ENCODE measurements at regions not wholly inside any gene's neighbourhood (a gene's known extent, or its start where the extent isn't known, plus 50 kb on each side); places are given as distances from the start of the nearest gene placed in this dataset.

GRCh38 chr6:125562156-125562555 lies 187.3 kb upstream of the HEY2 start:
- H3K27me3 ChIP-seq (ENCODE audit: insufficient read depth, low read length): no peaks in the 10 kb centered on the region
- H2AFZ ChIP-seq (ENCODE audit: low read length): no peak overlapping the region
- no peak overlapping the region for H3K4me2 ChIP-seq (ENCODE audit: low read length)
- TF ChIP-seq EZH2 (IDR thresholded peaks at IDR 0.05; ENCODE audit: borderline replicate concordance, low read length): no peak
- TF ChIP-seq, protein P1, sequence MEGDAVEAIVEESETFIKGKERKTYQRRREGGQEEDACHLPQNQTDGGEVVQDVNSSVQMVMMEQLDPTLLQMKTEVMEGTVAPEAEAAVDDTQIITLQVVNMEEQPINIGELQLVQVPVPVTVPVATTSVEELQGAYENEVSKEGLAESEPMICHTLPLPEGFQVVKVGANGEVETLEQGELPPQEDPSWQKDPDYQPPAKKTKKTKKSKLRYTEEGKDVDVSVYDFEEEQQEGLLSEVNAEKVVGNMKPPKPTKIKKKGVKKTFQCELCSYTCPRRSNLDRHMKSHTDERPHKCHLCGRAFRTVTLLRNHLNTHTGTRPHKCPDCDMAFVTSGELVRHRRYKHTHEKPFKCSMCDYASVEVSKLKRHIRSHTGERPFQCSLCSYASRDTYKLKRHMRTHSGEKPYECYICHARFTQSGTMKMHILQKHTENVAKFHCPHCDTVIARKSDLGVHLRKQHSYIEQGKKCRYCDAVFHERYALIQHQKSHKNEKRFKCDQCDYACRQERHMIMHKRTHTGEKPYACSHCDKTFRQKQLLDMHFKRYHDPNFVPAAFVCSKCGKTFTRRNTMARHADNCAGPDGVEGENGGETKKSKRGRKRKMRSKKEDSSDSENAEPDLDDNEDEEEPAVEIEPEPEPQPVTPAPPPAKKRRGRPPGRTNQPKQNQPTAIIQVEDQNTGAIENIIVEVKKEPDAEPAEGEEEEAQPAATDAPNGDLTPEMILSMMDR (IDR thresholded peaks at IDR 0.05; ENCODE audit: low read length): no peak
- H3K36me3 ChIP-seq (ENCODE audit: insufficient read depth, low read length): no peaks in the 10 kb centered on the region
- H3K4me1 ChIP-seq (ENCODE audit: insufficient read depth, low read length, severe bottlenecking): peaks cover 14% of the 10 kb centered on the region
- H3K4me3 ChIP-seq (ENCODE audit: low read depth, low read length, poor library complexity, severe bottlenecking): no peak overlapping the region
- H3K9me3 ChIP-seq (ENCODE audit: low read length): no peaks in the 10 kb centered on the region
- no peaks in the 10 kb centered on the region for H3K79me2 ChIP-seq (ENCODE audit: insufficient read depth, low read length)
- H3K9me2 ChIP-seq (ENCODE audit: low read depth, low read length): no peaks in the 10 kb centered on the region
- no peaks in the 10 kb centered on the region; the same call in 1 of the 2 replicates for H3F3A ChIP-seq (ENCODE audit: insufficient read depth, low read length)
- no peak overlapping the region for H3K9ac ChIP-seq (ENCODE audit: low read length)
- H4K20me1 ChIP-seq (ENCODE audit: insufficient read depth, low read length): no peaks in the 10 kb centered on the region
- no peak overlapping the region for H3K27ac ChIP-seq (ENCODE audit: low read depth, low read length, poor library complexity, severe bottlenecking)

DNA sequence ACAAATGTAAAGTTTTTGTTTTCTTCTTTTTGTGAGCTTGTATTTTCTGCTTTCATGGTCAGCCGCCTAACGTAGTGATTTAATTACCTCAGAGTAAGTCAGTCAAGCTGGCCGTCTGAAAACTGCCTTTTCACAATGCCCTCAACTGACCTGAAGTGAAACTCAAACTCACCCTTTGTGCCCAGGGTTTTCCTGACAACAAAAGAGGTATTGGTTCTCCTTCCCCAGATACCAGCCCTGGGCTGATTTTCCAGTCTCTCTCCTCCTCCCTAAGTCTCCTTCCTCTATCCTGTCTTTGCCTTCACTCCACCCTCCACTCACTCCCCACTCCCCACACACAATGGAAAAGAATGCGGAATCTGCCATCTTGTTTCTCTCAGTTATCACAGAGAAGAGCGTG lies 184.5 kb upstream of the HEY2 start:
- no peaks in the 10 kb centered on the region for H3K9me2 ChIP-seq (ENCODE audit: low read depth, low read length)
- H2AFZ ChIP-seq (ENCODE audit: low read length): no peak overlapping the region
- no peaks in the 10 kb centered on the region for H3K79me2 ChIP-seq (ENCODE audit: insufficient read depth, low read length)
- no peaks in the 10 kb centered on the region for H3K27me3 ChIP-seq (ENCODE audit: insufficient read depth, low read length)
- peaks cover 11% of the 10 kb centered on the region for H3K4me1 ChIP-seq (ENCODE audit: insufficient read depth, low read length, severe bottlenecking)
- H3K4me2 ChIP-seq (ENCODE audit: low read length): no peak overlapping the region
- H4K20me1 ChIP-seq (ENCODE audit: insufficient read depth, low read length): no peaks in the 10 kb centered on the region
- no peaks in the 10 kb centered on the region for H3K36me3 ChIP-seq (ENCODE audit: insufficient read depth, low read length)
- no peak overlapping the region for H3K9ac ChIP-seq (ENCODE audit: low read length)
- no peak overlapping the region for H3K4me3 ChIP-seq (ENCODE audit: low read depth, low read length, poor library complexity, severe bottlenecking)
- no peaks in the 10 kb centered on the region for H3K9me3 ChIP-seq (ENCODE audit: low read length)
- no peaks in the 10 kb centered on the region for H3F3A ChIP-seq (ENCODE audit: insufficient read depth, low read length)
- TF ChIP-seq, protein P1 (IDR thresholded peaks at IDR 0.05; ENCODE audit: low read length): no peak
- no peak for TF ChIP-seq EZH2 (IDR thresholded peaks at IDR 0.05; ENCODE audit: borderline replicate concordance, low read length)
- no peak overlapping the region for H3K27ac ChIP-seq (ENCODE audit: low read depth, low read length, poor library complexity, severe bottlenecking)

GRCh38 chr6:125567407-125567806 lies 182.0 kb upstream of the HEY2 start:
- Histone ChIP-seq H3K27me3 (ENCODE audit: insufficient read depth, low read length) (no peaks in the 10 kb centered on the region), H3K27ac (ENCODE audit: low read depth, low read length, poor library complexity, severe bottlenecking) (no peak overlapping the region), H3K9ac (ENCODE audit: low read length) (no peak overlapping the region), H4K20me1 (ENCODE audit: insufficient read depth, low read length) (no peaks in the 10 kb centered on the region), H3K9me2 (ENCODE audit: low read depth, low read length) (no peaks in the 10 kb centered on the region), H3K4me1 (ENCODE audit: insufficient read depth, low read length, severe bottlenecking) (peaks cover 17% of the 10 kb centered on the region), H3F3A (ENCODE audit: insufficient read depth, low read length) (no peaks in the 10 kb centered on the region), H3K79me2 (ENCODE audit: insufficient read depth, low read length) (no peaks in the 10 kb centered on the region), H3K4me3 (ENCODE audit: low read depth, low read length, poor library complexity, severe bottlenecking) (no peak overlapping the region), H3K9me3 (ENCODE audit: low read length) (no peaks in the 10 kb centered on the region), H3K4me2 (ENCODE audit: low read length) (no peak overlapping the region), H3K36me3 (ENCODE audit: insufficient read depth, low read length) (no peaks in the 10 kb centered on the region), H2AFZ (ENCODE audit: low read length) (no peak overlapping the region)
- TF ChIP-seq EZH2 (IDR thresholded peaks at IDR 0.05; ENCODE audit: borderline replicate concordance, low read length): no peak
- TF ChIP-seq, protein P1 (IDR thresholded peaks at IDR 0.05; ENCODE audit: low read length): no peak

Measured in OCI-LY1 (cell line).